Medulla oblongata (tissue), 1 donor: ENCODE measurements at regions not wholly inside any gene's neighbourhood (a gene's known extent, or its start where the extent isn't known, plus 50 kb on each side); places are given as distances from the start of the nearest gene placed in this dataset.

Experiments used
- DNase-seq: peaks from one replicate; pipeline ENCODE4 v3.0.0-alpha.2; 2015; ENCODE audit errors: extremely low spot score

DNA sequence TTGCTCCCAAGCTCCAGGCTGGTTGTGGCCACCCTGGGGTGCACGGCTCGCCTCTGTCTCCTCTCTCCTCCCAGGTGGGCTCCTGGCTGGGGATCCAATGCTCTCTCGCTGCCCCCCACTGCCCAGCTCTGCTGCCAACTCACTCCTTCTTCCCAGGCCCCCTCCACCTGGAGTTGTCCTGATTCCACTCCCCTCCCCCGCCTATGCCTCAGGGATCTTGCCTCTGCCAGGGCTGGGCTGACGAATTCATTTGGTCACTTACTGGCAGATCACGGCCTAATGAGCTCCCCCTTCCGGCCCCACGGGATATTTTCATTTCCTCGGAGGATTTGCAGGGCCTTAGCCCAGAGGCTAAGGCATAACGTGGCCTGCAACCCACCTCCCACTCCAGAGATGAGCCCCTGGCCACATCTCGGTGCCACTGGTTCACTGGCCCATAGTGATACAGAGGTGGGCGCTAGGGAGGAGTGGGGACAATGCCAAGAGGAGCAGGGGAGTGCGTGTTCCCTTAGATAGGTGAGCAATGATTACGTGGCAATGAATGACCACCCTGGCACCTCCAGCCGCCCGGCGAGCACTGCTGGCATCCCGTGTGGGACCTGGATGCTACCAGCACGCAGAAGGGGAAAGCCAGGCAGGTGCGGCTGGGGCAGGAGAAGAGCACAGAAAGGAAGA lies 344.6 kb upstream of the SHH start:
- peak; percentile 21 for DNase-seq

DNA sequence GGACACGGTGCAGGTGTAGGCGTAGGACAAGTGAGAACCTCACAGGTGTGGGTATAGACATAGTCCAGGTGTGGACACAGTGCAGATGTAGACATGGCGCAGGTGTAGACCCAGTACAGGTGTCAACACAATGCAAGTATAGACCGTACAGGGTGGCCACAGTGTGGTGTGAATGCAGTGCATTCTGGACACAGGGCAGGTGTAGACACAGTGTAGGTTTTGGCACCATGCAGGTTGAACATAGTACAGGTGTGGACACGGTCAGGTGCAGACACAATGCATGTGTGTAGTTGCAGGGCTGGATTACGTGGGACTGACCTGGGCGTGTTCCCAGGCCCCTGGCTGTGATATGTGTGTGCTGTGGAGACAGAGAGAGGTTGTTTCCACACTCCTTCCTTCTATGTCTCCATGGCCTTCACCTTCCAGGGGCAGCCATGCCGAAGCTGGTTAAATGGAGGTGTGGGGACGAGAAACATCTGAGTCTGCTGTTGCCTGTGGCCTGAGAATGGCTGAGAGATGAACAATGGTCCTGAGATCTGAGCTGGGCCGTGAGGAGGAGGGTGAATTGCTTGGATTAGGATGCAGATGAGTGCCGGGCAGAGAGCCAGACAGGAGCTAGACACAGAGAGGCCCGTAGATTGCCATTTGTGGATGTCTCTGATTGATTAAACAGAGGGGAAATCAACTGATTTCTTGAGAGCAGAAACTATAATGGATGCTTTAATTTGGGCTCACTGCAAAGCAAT lies 343.9 kb upstream of the SHH start:
- DNase-seq = no peak

- DNase-seq = no peak
These were observed 341.3 kb upstream of the SHH start for GRCh38 chr7:156153590-156153989.

GRCh38 chr7:156152390-156152789 lies 340.1 kb upstream of the SHH start:
- no peak for DNase-seq

DNA sequence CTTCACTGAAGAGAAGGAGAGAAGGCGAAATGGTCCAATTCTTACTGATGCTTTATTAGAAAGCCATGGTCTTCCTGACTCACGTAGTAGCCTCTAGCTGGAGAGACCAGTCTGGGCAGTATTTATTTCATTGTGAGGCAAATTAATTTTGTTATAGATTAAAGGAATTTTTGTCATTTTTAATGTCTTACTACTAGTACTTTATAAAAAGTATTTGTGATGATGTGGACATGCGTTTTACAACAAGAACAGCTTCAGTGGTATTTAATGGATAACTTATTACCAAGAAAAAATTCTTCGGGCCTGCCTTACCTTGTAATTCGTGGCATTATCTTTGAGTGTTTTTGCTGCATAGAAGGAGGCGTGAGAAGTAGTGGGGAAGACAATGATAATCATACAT lies 339.4 kb upstream of the SHH start:
- DNase-seq = no peak

GRCh38 chr7:156151078-156151477 lies 338.8 kb upstream of the SHH start:
- no peak for DNase-seq

- DNase-seq = no peak
These were observed 336.7 kb upstream of the SHH start for GRCh38 chr7:156148995-156149394.

DNA sequence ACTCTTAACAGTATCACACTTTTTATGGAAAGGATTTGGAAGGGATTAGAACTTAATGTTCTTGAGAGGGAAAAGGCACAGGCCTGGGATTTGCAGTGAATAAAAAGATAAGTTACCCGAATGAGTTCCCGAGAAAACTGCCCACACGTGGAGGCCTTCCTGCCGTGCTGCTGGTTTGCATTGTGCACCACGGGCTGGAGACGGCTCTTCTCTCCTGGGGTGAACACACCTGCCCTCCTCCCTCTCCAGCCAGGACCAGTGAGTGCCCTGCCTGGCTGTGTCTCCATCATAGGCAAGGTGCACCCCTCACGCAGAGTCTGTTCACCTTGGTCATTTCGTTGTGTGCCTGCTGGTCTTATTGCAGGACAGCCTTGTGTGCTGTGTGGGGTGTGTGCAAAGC lies 336.3 kb upstream of the SHH start:
- no peak for DNase-seq

- no peak for DNase-seq
These were observed 335.7 kb upstream of the SHH start for GRCh38 chr7:156147756-156148504.

DNA sequence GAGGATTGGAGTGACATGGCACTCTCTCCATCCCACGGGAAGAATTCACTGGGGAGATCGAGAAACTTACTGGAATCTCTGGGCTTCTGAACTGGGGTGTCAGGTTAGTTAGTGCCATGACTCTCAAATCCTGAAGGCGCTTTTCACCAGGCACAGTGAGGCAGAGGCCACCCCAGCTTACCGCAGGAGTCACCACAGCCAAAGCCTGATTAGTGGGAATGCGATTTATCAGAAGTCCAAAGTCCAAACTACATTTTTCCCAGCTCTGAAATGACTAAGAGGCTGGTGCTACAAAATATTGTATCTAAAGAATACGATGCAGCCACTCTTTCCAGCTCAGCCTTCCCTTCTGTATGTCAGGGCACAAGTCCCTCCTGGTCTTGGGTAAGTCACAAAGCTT lies 334.8 kb upstream of the SHH start:
- DNase-seq = no peak

- DNase-seq = no peak
These were observed 333.7 kb upstream of the SHH start for GRCh38 chr7:156145996-156146395.

- no peak for DNase-seq
These were observed 332.9 kb upstream of the SHH start for GRCh38 chr7:156145184-156145583.

DNA sequence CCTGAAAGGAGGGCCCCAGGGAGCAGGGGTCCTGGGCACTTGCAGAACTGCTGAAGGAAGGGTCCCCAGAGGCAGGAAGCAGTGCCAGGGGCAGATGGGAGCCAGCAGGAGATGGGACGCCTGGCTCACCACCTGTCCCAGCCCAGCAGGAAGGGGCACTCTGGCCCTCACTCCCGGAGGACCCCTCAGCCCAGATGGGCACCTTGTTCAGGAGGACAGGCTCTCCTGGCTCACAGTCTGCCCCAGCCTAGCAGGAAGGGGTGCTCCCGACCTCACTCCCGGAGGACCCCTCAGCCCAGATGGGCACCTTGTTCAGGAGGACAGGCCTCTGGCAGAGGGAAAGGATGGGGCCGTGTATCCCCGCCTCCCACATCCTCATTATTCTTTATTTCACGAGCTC lies 331.4 kb upstream of the SHH start:
- no peak for DNase-seq

DNA sequence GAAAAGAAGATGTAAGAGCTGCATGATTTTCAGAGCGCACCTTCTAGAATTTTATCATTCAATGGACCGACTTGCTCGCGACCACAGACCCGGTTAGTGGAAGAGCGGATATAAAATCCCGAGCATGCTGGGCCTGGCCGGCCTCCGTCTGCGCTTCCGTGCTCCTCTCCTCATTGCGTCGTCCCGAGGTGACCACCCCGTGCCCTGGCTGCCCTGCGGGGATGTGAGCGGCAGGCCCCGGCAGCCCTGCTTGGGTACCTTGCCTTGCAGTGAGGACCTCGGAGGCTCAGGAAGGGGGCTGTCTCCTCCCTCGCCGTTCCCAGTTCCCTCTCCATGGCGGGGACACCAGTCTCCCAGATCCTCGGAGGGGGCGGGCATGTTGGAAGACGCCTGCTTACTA lies 330.9 kb upstream of the SHH start:
- DNase-seq = no peak

GRCh38 chr7:156141941-156142340 lies 329.7 kb upstream of the SHH start:
- no peak for DNase-seq

- no peak for DNase-seq
These were observed 328.6 kb upstream of the SHH start for GRCh38 chr7:156140896-156141295.

GRCh38 chr7:156140447-156140846 lies 328.2 kb upstream of the SHH start:
- no peak for DNase-seq

DNA sequence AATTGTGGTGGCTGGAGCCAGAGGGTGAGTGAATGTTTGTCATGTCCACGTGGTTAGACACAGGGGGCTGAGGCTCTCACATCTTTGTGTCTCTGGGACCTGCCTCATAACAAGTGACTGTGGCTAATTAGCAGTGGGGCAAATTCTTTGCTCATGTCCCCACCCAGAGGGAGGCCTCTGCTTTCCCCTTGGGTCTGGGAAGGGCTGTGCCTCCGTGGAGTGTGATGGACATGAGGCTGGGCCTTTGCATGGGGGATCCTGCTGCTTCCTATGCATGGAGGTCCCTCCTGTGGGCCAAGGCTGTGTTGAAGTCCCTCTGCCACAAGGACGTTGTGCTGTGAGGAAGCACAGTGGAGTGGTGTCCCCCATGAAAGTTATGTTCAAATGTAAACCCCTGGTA lies 327.4 kb upstream of the SHH start:
- no peak for DNase-seq

GRCh38 chr7:156139112-156139511 lies 326.8 kb upstream of the SHH start:
- DNase-seq = no peak

DNA sequence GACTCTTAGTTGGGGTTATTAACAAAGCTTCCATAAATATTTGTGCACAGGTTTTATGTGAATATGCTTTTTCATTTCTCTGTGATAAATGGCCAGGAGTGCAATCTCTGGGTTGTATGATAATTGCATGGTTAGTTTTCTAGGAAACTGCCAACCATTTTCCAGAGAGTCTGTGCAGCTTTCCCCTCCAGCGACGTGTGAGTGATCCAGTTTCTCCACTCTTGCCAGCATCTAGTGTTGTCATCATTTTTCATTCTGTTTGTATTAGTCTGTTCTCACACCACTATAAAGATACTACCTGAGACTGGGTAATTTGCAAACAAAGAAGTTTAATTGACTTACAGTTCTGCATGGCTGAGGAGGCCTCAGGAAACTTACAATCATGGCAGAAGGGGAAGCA lies 319.6 kb upstream of the SHH start:
- no peak for DNase-seq

DNA sequence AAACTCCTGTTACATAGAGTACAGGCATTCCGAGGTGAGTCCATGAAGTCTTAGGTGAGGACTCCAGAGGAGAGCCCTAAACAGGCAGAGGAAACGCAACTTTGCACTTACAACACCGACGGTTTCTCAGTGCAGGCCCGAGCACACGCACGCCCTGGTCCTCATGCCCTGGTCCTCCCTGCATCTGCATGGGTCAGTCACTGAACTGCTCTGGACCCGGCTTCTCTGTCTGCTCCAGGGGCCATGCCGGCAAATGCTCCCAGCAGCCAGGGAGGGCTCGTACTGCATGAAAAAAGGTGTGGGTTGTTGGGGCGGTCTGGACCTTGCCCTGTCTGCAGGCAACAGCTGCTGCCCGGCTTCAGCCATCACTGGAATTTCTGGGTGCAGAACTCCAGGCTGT lies 317.3 kb upstream of the SHH start:
- no peak for DNase-seq

DNA sequence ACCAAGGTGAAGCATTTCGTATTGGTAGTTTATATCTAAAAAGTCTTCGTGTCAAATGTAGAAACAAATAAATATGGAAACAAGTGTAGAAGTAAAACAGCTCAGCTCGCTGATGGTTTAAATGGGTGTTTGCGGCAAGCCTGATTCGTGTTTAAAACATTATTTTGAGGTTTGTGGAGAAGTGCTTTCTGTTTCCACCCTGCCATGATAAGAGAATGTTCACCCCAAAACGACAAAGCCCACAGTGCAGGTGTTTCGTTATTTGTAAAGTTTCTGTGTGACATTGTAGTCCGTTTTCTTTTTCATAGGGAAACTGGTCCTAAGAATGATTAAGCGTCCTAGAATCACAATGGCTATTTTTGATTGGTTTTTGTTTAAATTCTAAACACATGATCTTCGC lies 316.2 kb upstream of the SHH start:
- DNase-seq = no peak
